22Rv1 (cell line): ENCODE measurements at regions not wholly inside any gene's neighbourhood (a gene's known extent, or its start where the extent isn't known, plus 50 kb on each side); places are given as distances from the start of the nearest gene placed in this dataset.

Experiments used
- CTCF ChIP-seq: fragments of 450-650 bp; IDR thresholded peaks from 2 replicates; pipeline ENCODE4 v1.5.1; 2017; ENCODE audit warnings: mild to moderate bottlenecking
- ZFX ChIP-seq: fragments of 450-650 bp; IDR thresholded peaks from 2 replicates; pipeline ENCODE4 v1.6.1; 2017; ENCODE audit warnings: antibody characterized with exemption, borderline replicate concordance

GRCh38 chr3:21294768-21295167 lies 456.2 kb downstream of the ZNF385D start:
- TF ChIP-seq CTCF (no peak), ZFX (no peak)
